ENCODE measurements at regions not wholly inside any gene's neighbourhood (a gene's known extent, or its start where the extent isn't known, plus 50 kb on each side); places are given as distances from the start of the nearest gene placed in this dataset.

- peak; percentile 10 for DNase-seq
Measured at GRCh38 chr13:74040200-74040599, 94.0 kb downstream of the KLF12 start.

- DNase-seq = no peak
Measured at GRCh38 chr13:74039667-74040066, 94.5 kb downstream of the KLF12 start.

GRCh38 chr13:74039154-74039553 is 95.0 kb downstream of the KLF12 start:
- DNase-seq = no peak

- DNase-seq = no peak
Measured at GRCh38 chr13:74037762-74038161, 96.4 kb downstream of the KLF12 start.

GRCh38 chr13:74036373-74036772 is 97.8 kb downstream of the KLF12 start:
- DNase-seq = no peak

GRCh38 chr13:74035896-74036295 is 98.3 kb downstream of the KLF12 start:
- DNase-seq = no peak

GRCh38 chr13:74032325-74032724 is 101.9 kb downstream of the KLF12 start:
- no peak for DNase-seq

GRCh38 chr13:74027161-74027779 is 106.9 kb downstream of the KLF12 start:
- DNase-seq = no peak

GRCh38 chr13:74026753-74027152 is 107.5 kb downstream of the KLF12 start:
- peak; percentile 57 for DNase-seq

GRCh38 chr13:74025369-74025768 is 108.8 kb downstream of the KLF12 start:
- DNase-seq = no peak

- no peak for DNase-seq
Measured at GRCh38 chr13:74024856-74025255, 109.3 kb downstream of the KLF12 start.

- DNase-seq = no peak
Measured at GRCh38 chr13:74024314-74024713, 109.9 kb downstream of the KLF12 start.

- no peak for DNase-seq
Measured at GRCh38 chr13:74023484-74023883, 110.7 kb downstream of the KLF12 start.

GRCh38 chr13:74021505-74021904 is 112.7 kb downstream of the KLF12 start:
- no peak for DNase-seq

GRCh38 chr13:74018062-74018431 is 116.2 kb downstream of the KLF12 start:
- no peak for DNase-seq

GRCh38 chr13:74017301-74018061 is 116.7 kb downstream of the KLF12 start:
- no peak for DNase-seq

GRCh38 chr13:74015137-74015536 is 119.1 kb downstream of the KLF12 start:
- no peak for DNase-seq

GRCh38 chr13:74009100-74009668 is 125.0 kb downstream of the KLF12 start:
- DNase-seq = no peak

GRCh38 chr13:74006666-74007065 is 127.5 kb downstream of the KLF12 start:
- no peak for DNase-seq

GRCh38 chr13:74005320-74006157 is 128.7 kb downstream of the KLF12 start:
- no peak for DNase-seq

GRCh38 chr13:74004109-74004508 is 130.1 kb downstream of the KLF12 start:
- DNase-seq = no peak

- DNase-seq = no peak
Measured at GRCh38 chr13:74003374-74003773, 130.8 kb downstream of the KLF12 start.

GRCh38 chr13:74000876-74001275 is 133.3 kb downstream of the KLF12 start:
- DNase-seq = no peak

GRCh38 chr13:73998631-73999030 is 135.6 kb downstream of the KLF12 start:
- DNase-seq = no peak

All from stimulated activated naive CD4-positive, alpha-beta T cell treated with Interleukin-2 at 50 U/mL for 16 hours (primary cell).